GM18502 (cell line): ENCODE measurements at regions not wholly inside any gene's neighbourhood (a gene's known extent, or its start where the extent isn't known, plus 50 kb on each side); places are given as distances from the start of the nearest gene placed in this dataset.
"Not testable (repeated sequence)": the region's sequence is repeated elsewhere in the genome, so short reads cannot be mapped to it uniquely, and the experiment has no call there.

Experiments
- ATAC-seq: cut with Tn5 transposase; IDR thresholded peaks from one replicate; pipeline ENCODE4 v1.9.1; 2021; ENCODE audit warnings: mild to moderate bottlenecking; ENCODE audit not compliant: unreplicated experiment, poor library complexity

GRCh38 chr10:78658645-78659597 lies 409.8 kb upstream of the ZMIZ1 start:
- peak; percentile 67 for ATAC-seq

- no peak for ATAC-seq
Measured at GRCh38 chr10:78659598-78659967, 409.2 kb upstream of the ZMIZ1 start.

- ATAC-seq: no peak
Measured at GRCh38 chr10:78660446-78661106, 408.2 kb upstream of the ZMIZ1 start.

GRCh38 chr10:78663721-78664120 lies 405.0 kb upstream of the ZMIZ1 start:
- ATAC-seq: no peak

GRCh38 chr10:78664929-78665553 lies 403.7 kb upstream of the ZMIZ1 start:
- no peak for ATAC-seq

GRCh38 chr10:78672918-78673317 lies 395.8 kb upstream of the ZMIZ1 start:
- ATAC-seq: no peak

GRCh38 chr10:78681141-78681540 lies 387.6 kb upstream of the ZMIZ1 start:
- not testable (repeated sequence) for ATAC-seq

- not testable (repeated sequence) for ATAC-seq
Measured at GRCh38 chr10:78681986-78682385, 386.8 kb upstream of the ZMIZ1 start.

- ATAC-seq: no peak
Measured at GRCh38 chr10:78684947-78685346, 383.8 kb upstream of the ZMIZ1 start.

- no peak for ATAC-seq
Measured at GRCh38 chr10:78685466-78686103, 383.2 kb upstream of the ZMIZ1 start.

- ATAC-seq: no peak
Measured at GRCh38 chr10:78686444-78687060, 382.2 kb upstream of the ZMIZ1 start.

- no peak for ATAC-seq
Measured at GRCh38 chr10:78687626-78688025, 381.1 kb upstream of the ZMIZ1 start.

- ATAC-seq: no peak
Measured at GRCh38 chr10:78688230-78688900, 380.4 kb upstream of the ZMIZ1 start.

- no peak for ATAC-seq
Measured at GRCh38 chr10:78688901-78689583, 379.7 kb upstream of the ZMIZ1 start.

GRCh38 chr10:78689584-78689935 lies 379.2 kb upstream of the ZMIZ1 start:
- no peak for ATAC-seq

- ATAC-seq: no peak
Measured at GRCh38 chr10:78690354-78691111, 378.2 kb upstream of the ZMIZ1 start.

- no peak for ATAC-seq
Measured at GRCh38 chr10:78691301-78692030, 377.3 kb upstream of the ZMIZ1 start.

- ATAC-seq: no peak
Measured at GRCh38 chr10:78692071-78692470, 376.7 kb upstream of the ZMIZ1 start.
